SK-N-SH treated with all-trans-retinoic acid at 6 μM for 48 hours (cell line): ENCODE measurements at regions not wholly inside any gene's neighbourhood (a gene's known extent, or its start where the extent isn't known, plus 50 kb on each side); places are given as distances from the start of the nearest gene placed in this dataset.

Experiments used
- ATAC-seq: fragments of 200-7000 bp; cut with Tn5 transposase; 3 replicates; pipeline ENCODE4 v1.9.1; 2020; ENCODE audit warnings: mild to moderate bottlenecking, moderate library complexity
- ARNTL ChIP-seq: fragments of 450-650 bp; formaldehyde crosslinking; IDR thresholded peaks from 2 replicates; pipeline ENCODE4 v1.5.0; 2020; ENCODE audit warnings: low read depth, mild to moderate bottlenecking, moderate library complexity, borderline replicate concordance
- BACH2 ChIP-seq: fragments of 250-450 bp; sonication (Bioruptor Pico); IDR thresholded peaks from 2 replicates; pipeline ENCODE4 v1.9.0; 2021; ENCODE audit warnings: mild to moderate bottlenecking, borderline replicate concordance
- ESRRG ChIP-seq: fragments of 250-450 bp; sonication (Bioruptor Pico); IDR thresholded peaks from 2 replicates; pipeline ENCODE4 v1.6.1; 2021; ENCODE audit warnings: mild to moderate bottlenecking
- GLIS3 ChIP-seq: fragments of 250-450 bp; sonication (Bioruptor Pico); IDR thresholded peaks from 2 replicates; pipeline ENCODE4 v1.5.0; 2020; ENCODE audit warnings: mild to moderate bottlenecking, moderate library complexity
- OSR1 ChIP-seq: fragments of 250-450 bp; sonication (Bioruptor Pico); IDR thresholded peaks from 2 replicates; pipeline ENCODE4 v1.8.0; 2022; ENCODE audit warnings: moderate library complexity, mild to moderate bottlenecking, inconsistent platforms
- PATZ1 ChIP-seq: fragments of 250-450 bp; sonication (Bioruptor Pico); IDR thresholded peaks from 2 replicates; pipeline ENCODE4 v1.8.0; 2020; ENCODE audit warnings: mild to moderate bottlenecking, moderate library complexity, borderline replicate concordance
- POU6F1 ChIP-seq: fragments of 250-450 bp; sonication (Bioruptor Pico); IDR thresholded peaks from 2 replicates; pipeline ENCODE4 v1.8.0; 2021; ENCODE audit warnings: low read depth, mild to moderate bottlenecking, moderate library complexity, borderline replicate concordance
- PPARA ChIP-seq: fragments of 250-450 bp; sonication (Bioruptor Pico); IDR thresholded peaks from 2 replicates; pipeline ENCODE4 v1.5.0; 2020; ENCODE audit warnings: mild to moderate bottlenecking, borderline replicate concordance
- RARB ChIP-seq: fragments of 250-450 bp; sonication (Bioruptor Pico); IDR thresholded peaks from 2 replicates; pipeline ENCODE4 v1.8.0; 2021; ENCODE audit warnings: mild to moderate bottlenecking, moderate library complexity
- TCF4 ChIP-seq: fragments of 250-450 bp; sonication (Bioruptor Pico); IDR thresholded peaks from 2 replicates; pipeline ENCODE4 v1.8.0; 2021; ENCODE audit warnings: mild to moderate bottlenecking, moderate library complexity, borderline replicate concordance
- TOX ChIP-seq: fragments of 250-450 bp; sonication (Bioruptor Pico); IDR thresholded peaks from 2 replicates; pipeline ENCODE4 v1.8.0; 2021; ENCODE audit warnings: mild to moderate bottlenecking, moderate library complexity, borderline replicate concordance
- ZC3H10 ChIP-seq: fragments of 250-450 bp; sonication (Bioruptor Pico); IDR thresholded peaks from 2 replicates; pipeline ENCODE4 v1.5.1; 2021; ENCODE audit warnings: mild to moderate bottlenecking, moderate library complexity
- ZFP3 ChIP-seq: fragments of 250-450 bp; sonication (Bioruptor Pico); IDR thresholded peaks from 2 replicates; pipeline ENCODE4 v1.5.0; 2020; ENCODE audit warnings: mild to moderate bottlenecking, moderate library complexity
- ZFP30 ChIP-seq: fragments of 450-650 bp; formaldehyde crosslinking; IDR thresholded peaks from 2 replicates; pipeline ENCODE4 v1.5.0; 2022; ENCODE audit warnings: mild to moderate bottlenecking, moderate library complexity
- ZNF565 ChIP-seq: fragments of 450-650 bp; formaldehyde crosslinking; conservative IDR thresholded peaks from 2 replicates; pipeline ENCODE4 v1.5.0; 2020; ENCODE audit warnings: low read depth, mild to moderate bottlenecking, moderate library complexity
- ZNF70 ChIP-seq: fragments of 450-650 bp; formaldehyde crosslinking; IDR thresholded peaks from 2 replicates; pipeline ENCODE4 v1.5.0; 2020; ENCODE audit warnings: mild to moderate bottlenecking, moderate library complexity
- ZNF8 ChIP-seq: fragments of 450-650 bp; formaldehyde crosslinking; IDR thresholded peaks from 2 replicates; pipeline ENCODE4 v1.5.0; 2020; ENCODE audit warnings: mild to moderate bottlenecking, moderate library complexity
- TF ChIP-seq, protein P1 (sequence below): fragments of 250-450 bp; sonication (Bioruptor Pico); IDR thresholded peaks from 2 replicates; pipeline ENCODE4 v1.5.1; 2020; ENCODE audit warnings: low read depth, mild to moderate bottlenecking, moderate library complexity
- TF ChIP-seq, protein P2 (sequence below): fragments of 250-450 bp; sonication (Bioruptor Pico); IDR thresholded peaks from 2 replicates; pipeline ENCODE4 v1.5.1; 2021; ENCODE audit warnings: mild to moderate bottlenecking, moderate library complexity

DNA sequence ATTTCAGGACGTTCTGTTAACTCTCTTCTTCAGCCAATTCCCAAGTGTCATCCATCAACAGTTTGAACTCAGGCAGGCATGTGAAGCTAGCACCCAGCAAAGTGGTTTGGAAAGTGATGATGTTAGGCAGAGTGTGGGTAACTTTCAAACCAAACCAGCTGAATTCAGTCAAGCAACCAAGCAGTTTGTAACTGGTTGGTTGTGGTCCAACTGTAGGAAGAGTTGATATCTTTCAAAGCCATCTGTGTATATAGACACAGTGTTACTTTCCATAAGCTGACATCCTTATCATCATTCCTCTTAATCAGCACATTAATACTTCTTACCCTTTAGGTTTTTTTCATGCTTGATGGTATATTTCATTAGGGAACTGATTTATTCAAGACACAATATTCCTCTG is 72.2 kb upstream of the NUPR2 start:
- ATAC-seq = no peak
- TF ChIP-seq ZFP3 (no peak), POU6F1 (no peak), ZFP30 (CRISPR knock-in tag) (no peak), TCF4 (CRISPR knock-in tag) (no peak), ZNF70 (CRISPR knock-in tag) (no peak), ESRRG (CRISPR knock-in tag) (no peak), ZNF8 (no peak), BACH2 (no peak), PPARA (CRISPR knock-in tag) (no peak)
- TF ChIP-seq, protein P1, sequence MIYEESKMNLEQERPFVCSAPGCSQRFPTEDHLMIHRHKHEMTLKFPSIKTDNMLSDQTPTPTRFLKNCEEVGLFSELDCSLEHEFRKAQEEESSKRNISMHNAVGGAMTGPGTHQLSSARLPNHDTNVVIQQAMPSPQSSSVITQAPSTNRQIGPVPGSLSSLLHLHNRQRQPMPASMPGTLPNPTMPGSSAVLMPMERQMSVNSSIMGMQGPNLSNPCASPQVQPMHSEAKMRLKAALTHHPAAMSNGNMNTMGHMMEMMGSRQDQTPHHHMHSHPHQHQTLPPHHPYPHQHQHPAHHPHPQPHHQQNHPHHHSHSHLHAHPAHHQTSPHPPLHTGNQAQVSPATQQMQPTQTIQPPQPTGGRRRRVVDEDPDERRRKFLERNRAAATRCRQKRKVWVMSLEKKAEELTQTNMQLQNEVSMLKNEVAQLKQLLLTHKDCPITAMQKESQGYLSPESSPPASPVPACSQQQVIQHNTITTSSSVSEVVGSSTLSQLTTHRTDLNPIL = no peak

DNA sequence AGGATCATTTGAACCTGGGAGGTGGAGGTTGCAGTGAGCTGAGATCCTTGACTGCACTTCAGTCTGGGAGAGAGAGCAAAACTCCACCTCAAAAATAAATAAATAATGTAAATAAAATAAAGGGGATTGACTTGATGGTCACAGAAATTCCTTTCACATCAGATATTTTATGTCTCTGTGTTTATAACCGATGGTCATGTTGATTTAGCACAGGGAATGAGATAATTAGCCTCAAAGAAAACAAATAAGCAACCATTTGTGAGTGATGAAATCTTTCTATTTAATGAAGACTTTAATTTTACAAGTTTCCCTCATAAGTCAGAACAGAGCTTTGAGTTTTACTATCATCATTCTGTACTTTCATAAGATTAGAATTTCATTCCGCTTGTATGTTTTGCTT is 64.8 kb upstream of the NUPR2 start:
- TF ChIP-seq, protein P2, sequence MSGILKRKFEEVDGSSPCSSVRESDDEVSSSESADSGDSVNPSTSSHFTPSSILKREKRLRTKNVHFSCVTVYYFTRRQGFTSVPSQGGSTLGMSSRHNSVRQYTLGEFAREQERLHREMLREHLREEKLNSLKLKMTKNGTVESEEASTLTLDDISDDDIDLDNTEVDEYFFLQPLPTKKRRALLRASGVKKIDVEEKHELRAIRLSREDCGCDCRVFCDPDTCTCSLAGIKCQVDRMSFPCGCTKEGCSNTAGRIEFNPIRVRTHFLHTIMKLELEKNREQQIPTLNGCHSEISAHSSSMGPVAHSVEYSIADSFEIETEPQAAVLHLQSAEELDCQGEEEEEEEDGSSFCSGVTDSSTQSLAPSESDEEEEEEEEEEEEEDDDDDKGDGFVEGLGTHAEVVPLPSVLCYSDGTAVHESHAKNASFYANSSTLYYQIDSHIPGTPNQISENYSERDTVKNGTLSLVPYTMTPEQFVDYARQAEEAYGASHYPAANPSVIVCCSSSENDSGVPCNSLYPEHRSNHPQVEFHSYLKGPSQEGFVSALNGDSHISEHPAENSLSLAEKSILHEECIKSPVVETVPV (CRISPR knock-in tag) = no peak
- TF ChIP-seq ZFP3 = no peak
- no peak for TF ChIP-seq PPARA (CRISPR knock-in tag)
- no peak for ATAC-seq

DNA sequence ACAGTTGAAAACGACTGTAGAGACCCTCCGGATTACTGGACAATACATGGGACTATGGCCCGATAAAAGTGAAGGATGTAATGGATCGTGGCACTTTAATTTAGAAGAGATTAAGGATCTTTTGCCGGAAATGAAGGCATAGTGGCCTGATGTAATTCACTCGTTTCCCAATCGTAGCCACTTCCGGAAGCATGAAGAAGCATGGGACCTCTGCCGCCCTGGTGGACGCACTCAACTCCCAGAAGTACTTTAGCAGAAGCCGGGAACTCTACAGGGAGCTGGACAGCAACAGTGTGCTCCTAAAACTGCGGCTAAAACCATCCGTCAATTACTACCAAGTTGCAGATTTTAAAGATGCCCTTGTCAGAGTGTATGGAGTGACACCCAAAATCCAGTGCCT is 59.6 kb upstream of the NUPR2 start:
- ATAC-seq = no peak; the same call in 2 of the 3 replicates
- no peak for TF ChIP-seq TCF4 (CRISPR knock-in tag)
- no peak for TF ChIP-seq ZFP3
- no peak for TF ChIP-seq ZNF70 (CRISPR knock-in tag)
- TF ChIP-seq, protein P2 (CRISPR knock-in tag) = no peak
- TF ChIP-seq ZNF8 = no peak
- no peak for TF ChIP-seq GLIS3 (CRISPR knock-in tag)
- no peak for TF ChIP-seq ZC3H10 (CRISPR knock-in tag)
- no peak for TF ChIP-seq ESRRG (CRISPR knock-in tag)
- TF ChIP-seq RARB = no peak
- no peak for TF ChIP-seq OSR1
- no peak for TF ChIP-seq PPARA (CRISPR knock-in tag)
- TF ChIP-seq, protein P1 = no peak
- no peak for TF ChIP-seq ARNTL (CRISPR knock-in tag)
- no peak for TF ChIP-seq TOX (CRISPR knock-in tag)
- TF ChIP-seq ZNF565 (CRISPR knock-in tag) = no peak

- TF ChIP-seq TCF4 (CRISPR knock-in tag) (no peak), PPARA (CRISPR knock-in tag) (no peak), ZC3H10 (CRISPR knock-in tag) (no peak), RARB (no peak), ESRRG (CRISPR knock-in tag) (no peak), TOX (CRISPR knock-in tag) (no peak), OSR1 (no peak), ARNTL (CRISPR knock-in tag) (no peak), ZNF565 (CRISPR knock-in tag) (no peak), ZNF70 (CRISPR knock-in tag) (no peak), ZNF8 (no peak), PATZ1 (no peak)
- TF ChIP-seq, protein P1 = no peak
- ATAC-seq = peak; percentile 53; the same call in 2 of the 3 replicates
Measured at GRCh38 chr7:56174875-56175760, 58.9 kb upstream of the NUPR2 start.
